K562 (cell line): ENCODE measurements at regions not wholly inside any gene's neighbourhood (a gene's known extent, or its start where the extent isn't known, plus 50 kb on each side); places are given as distances from the start of the nearest gene placed in this dataset.

Source experiments
- ATAC-seq: fragments of 200-7000 bp; cut with Tn5 transposase; 3 replicates; pipeline ENCODE4 v1.9.1; 2020; ENCODE audit warnings: moderate library complexity
- BruUV-seq: library from RNA; stranded (reverse); fragments of 400-500 nt; replicated peaks from 2 replicates; lab custom pipeline; 2021; lab: Mats Ljungman, UMichigan
- CTCF ChIA-PET: fragments of 300-600 bp; formaldehyde crosslinking; extraction: SDS; loops from one replicate; lab custom pipeline; 2021; ENCODE audit warnings: low intra/inter-chr PET ratio; lab: Yijun Ruan, JAX
- POLR2A ChIA-PET: fragments of 300-600, 350-650 bp; sonication (Branson Sonifier 250); formaldehyde crosslinking; extraction: SDS; loops from one replicate; lab custom pipeline; 2021; ENCODE audit warnings: antibody characterized with exemption, inconsistent platforms; lab: Yijun Ruan, JAX
- DNase-seq, 4 experiments: peaks; one replicate each; pipeline versions ENCODE4 v3.0.0 to v3.0.0-alpha.2; 2011 to 2018; ENCODE audit warnings: low spot score in 3 of 4, mixed read lengths in 3 of 4; ENCODE audit errors: extremely low read depth in 1 of 4
- FAIRE-seq: peaks from 2 replicates; lab custom pipeline; 2011; peaks lifted over from hg19 to GRCh38; lab: Jason Lieb, UNC
- H2AFZ ChIP-seq: 2 replicates; pipeline ENCODE4 v1.6.0; 2011; ENCODE audit warnings: low read depth, low read length, control low read depth, inconsistent platforms
- H3K27ac ChIP-seq: fragments of 200-600 bp; 3 replicates; pipeline ENCODE4 v1.8.0; 2011; ENCODE audit warnings: low read depth, mild to moderate bottlenecking, control low read depth, inconsistent platforms, low read length, moderate library complexity, mixed read lengths; ENCODE audit errors: extremely low read depth
- H3K27me3 ChIP-seq, 2 experiments: fragments of 300-600 bp in 1 of 2; 2 replicates in 1 of 2; 3 replicates in 1 of 2; pipeline versions ENCODE4 v1.6.0 to v1.8.0; 2011; ENCODE audit warnings: inconsistent platforms in 2 of 2, low read length in 2 of 2, mild to moderate bottlenecking in 1 of 2, mixed read lengths in 1 of 2, moderate library complexity in 1 of 2; ENCODE audit not compliant: control insufficient read depth in 2 of 2, insufficient read depth in 2 of 2
- H3K36me3 ChIP-seq: fragments of 300-600 bp; 3 replicates; pipeline ENCODE4 v1.8.0; 2011; ENCODE audit warnings: mild to moderate bottlenecking, low read length, inconsistent platforms; ENCODE audit not compliant: control insufficient read depth, insufficient read depth
- H3K4me1 ChIP-seq, 2 experiments: fragments of 200-600 bp in 1 of 2; replicated peaks in 1 of 2; 2 replicates in 1 of 2; 3 replicates in 1 of 2; pipeline versions ENCODE4 v1.5.1 to v1.8.0; 2011; ENCODE audit warnings: inconsistent platforms in 2 of 2, low read length in 2 of 2, mild to moderate bottlenecking in 1 of 2, mixed read lengths in 1 of 2, moderate library complexity in 1 of 2; ENCODE audit not compliant: control insufficient read depth in 2 of 2, insufficient read depth in 2 of 2
- H3K4me2 ChIP-seq: 2 replicates; pipeline ENCODE4 v1.6.1; 2011; ENCODE audit warnings: low read length, control low read depth, inconsistent platforms, mixed read lengths; ENCODE audit not compliant: insufficient read depth
- H3K4me3 ChIP-seq: fragments of 200-600 bp; sonication (generic), shearing (Covaris generic); 2 replicates; pipeline ENCODE4 v1.5.1; 2016; ENCODE audit warnings: control low read depth, inconsistent platforms
- H3K79me2 ChIP-seq: fragments of 200-600 bp; 3 replicates; pipeline ENCODE4 v1.8.0; 2011; ENCODE audit warnings: low read length, inconsistent platforms; ENCODE audit not compliant: control insufficient read depth, insufficient read depth
- H3K9ac ChIP-seq, 2 experiments: 2 replicates each; pipeline versions ENCODE4 v1.6.0 to v1.6.1; 2011; ENCODE audit warnings: low read depth in 2 of 2, low read length in 2 of 2, control low read depth in 1 of 2, inconsistent platforms in 1 of 2, mild to moderate bottlenecking in 1 of 2, mixed read lengths in 1 of 2; ENCODE audit not compliant: insufficient read depth in 1 of 2
- H3K9me1 ChIP-seq: one replicate; pipeline ENCODE4 v1.6.0; 2011; ENCODE audit warnings: inconsistent platforms, mild to moderate bottlenecking, low read length, moderate library complexity; ENCODE audit not compliant: control insufficient read depth, insufficient read depth
- H3K9me3 ChIP-seq: replicated peaks from 2 replicates; pipeline ENCODE4 v1.5.1; 2011; ENCODE audit warnings: low read depth, low read length, inconsistent platforms; ENCODE audit not compliant: control insufficient read depth, insufficient read depth
- H4K20me1 ChIP-seq: replicated peaks from 2 replicates; pipeline ENCODE4 v1.6.1; 2011; ENCODE audit warnings: low read length, inconsistent platforms, mixed read lengths; ENCODE audit not compliant: control insufficient read depth, insufficient read depth
- HMG20B ChIP-seq: fragments of 250-450 bp; sonication (Bioruptor Pico); IDR thresholded peaks from 2 replicates; pipeline ENCODE4 v1.5.0; 2021; ENCODE audit warnings: mild to moderate bottlenecking
- KDM1A ChIP-seq, 2 experiments: fragments of 450-650 bp; IDR thresholded peaks; 2 replicates each; pipeline ENCODE4 v1.6.1; 2016; ENCODE audit warnings: mild to moderate bottlenecking in 2 of 2
- NR1H2 ChIP-seq: sonication (generic); formaldehyde crosslinking; IDR thresholded peaks from 2 replicates; pipeline ENCODE4 v1.4.0; 2020; ENCODE audit warnings: mild to moderate bottlenecking, missing genetic modification reagents
- RAD21 ChIP-seq, 2 experiments: fragments of 250-450 bp in 1 of 2; fragments of 450-650 bp in 1 of 2; sonication (Bioruptor Pico) in 1 of 2; formaldehyde crosslinking in 1 of 2; IDR thresholded peaks in 1 of 2; conservative IDR thresholded peaks in 1 of 2; 2 replicates each; pipeline versions ENCODE4 v1.4.0 to v1.8.0; 2020 to 2022; ENCODE audit warnings: mild to moderate bottlenecking in 2 of 2, moderate library complexity in 1 of 2
- STAT5A ChIP-seq: IDR thresholded peaks from 2 replicates; pipeline ENCODE4 v1.6.1; 2012; ENCODE audit warnings: low read length, inconsistent platforms, borderline replicate concordance
- ZNF23 ChIP-seq: fragments of 250-450 bp; sonication (Bioruptor Pico); IDR thresholded peaks from 2 replicates; pipeline ENCODE4 v1.4.0; 2020; ENCODE audit warnings: mild to moderate bottlenecking
- WGBS: fragments of 100-300 bp; shearing (Covaris generic); methylation state at CpG from one replicate; pipeline ENCODE4 v1.1.6; 2016; ENCODE audit warnings: low coverage, mixed read lengths; ENCODE audit not compliant: insufficient coverage; ENCODE audit errors: missing lambda C conversion rate; 5-methylcytosine and 5-hydroxymethylcytosine counted together
- in situ Hi-C: fragments of 300-500 bp; cut with MboI; formaldehyde crosslinking; loops from 4 replicates; pipeline ENCODE4 v1.15.0; 2018; ENCODE audit warnings: inconsistent platforms, mixed read lengths
- intact Hi-C: fragments of 100-400 bp; cut with micrococcal nuclease; formaldehyde crosslinking; loops from 2 replicates; pipeline ENCODE4 v1.14.2; 2022
- TF ChIP-seq, protein P1 (sequence below): sonication (generic); formaldehyde crosslinking; IDR thresholded peaks from 2 replicates; pipeline ENCODE4 v1.8.1; 2023; ENCODE audit warnings: mild to moderate bottlenecking, missing genetic modification reagents
- TF ChIP-seq, protein P2 (sequence below): sonication (generic); formaldehyde crosslinking; IDR thresholded peaks from 2 replicates; pipeline ENCODE4 v1.8.0; 2022; ENCODE audit warnings: mild to moderate bottlenecking, missing genetic modification reagents
- TF ChIP-seq, protein P3 (sequence below): fragments of 250-450 bp; sonication (Bioruptor Pico); IDR thresholded peaks from 2 replicates; pipeline ENCODE4 v1.8.0; 2021; ENCODE audit warnings: moderate library complexity, mild to moderate bottlenecking, inconsistent platforms
- TF ChIP-seq, protein P4 (sequence below): fragments of 250-450 bp; sonication (Bioruptor Pico); IDR thresholded peaks from 2 replicates; pipeline ENCODE4 v1.5.0; 2020; ENCODE audit warnings: mild to moderate bottlenecking, borderline replicate concordance

DNA sequence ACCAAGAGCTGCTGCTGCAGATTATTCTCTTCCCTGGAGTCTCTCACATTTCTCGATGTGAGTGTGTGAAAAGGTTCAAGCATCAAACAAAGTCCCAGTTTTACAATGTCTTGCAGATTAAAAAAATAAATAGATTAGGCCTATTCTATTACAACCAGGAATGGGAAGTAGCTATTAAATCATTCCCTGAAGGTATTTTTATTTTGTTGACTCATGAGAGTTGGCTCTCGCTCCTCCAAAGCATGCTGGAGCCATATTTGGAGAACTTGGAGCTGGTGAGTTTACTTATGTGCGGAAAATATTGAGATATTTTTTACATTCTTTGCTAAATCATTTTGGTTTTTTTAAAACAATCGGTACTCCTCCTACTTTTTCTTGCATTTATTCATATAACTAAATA lies 572.3 kb downstream of the ETNK1 start:
- ChIA-PET POLR2A (interaction anchor here (1.1 kb wide), 1 partner anchor 27 kb away, joined by 3 read pairs; no protein-coding TSS in a partner anchor), CTCF (no interaction called here)
- intact Hi-C loops (no loop called here), in situ Hi-C loops (no loop called here)
- WGBS: 51% methylated on average over 4 of the region's 4 CpGs
- H3K9ac ChIP-seq: no peak overlapping the region
- no peaks in the 10 kb centered on the region for H3K36me3 ChIP-seq
- no TSS peak for BruUV-seq
- no peak overlapping the region for H3K27ac ChIP-seq
- H4K20me1 ChIP-seq: no peaks in the 10 kb centered on the region
- H3K9me3 ChIP-seq: no peaks in the 10 kb centered on the region
- DNase-seq: no peak
- peaks cover 0 to 2% of the 10 kb centered on the region in 2 experiments; a peak in 2 of 5 replicates for H3K4me1 ChIP-seq
- no peaks in the 10 kb centered on the region for H3K79me2 ChIP-seq
- H3K4me3 ChIP-seq: no peak overlapping the region
- no peaks in the 10 kb centered on the region for H3K9me1 ChIP-seq
- no peak overlapping the region for H3K4me2 ChIP-seq
- H3K27me3 ChIP-seq: no peaks in the 10 kb centered on the region
- no peak for ATAC-seq
- FAIRE-seq: no peak
- TF ChIP-seq, protein P1, sequence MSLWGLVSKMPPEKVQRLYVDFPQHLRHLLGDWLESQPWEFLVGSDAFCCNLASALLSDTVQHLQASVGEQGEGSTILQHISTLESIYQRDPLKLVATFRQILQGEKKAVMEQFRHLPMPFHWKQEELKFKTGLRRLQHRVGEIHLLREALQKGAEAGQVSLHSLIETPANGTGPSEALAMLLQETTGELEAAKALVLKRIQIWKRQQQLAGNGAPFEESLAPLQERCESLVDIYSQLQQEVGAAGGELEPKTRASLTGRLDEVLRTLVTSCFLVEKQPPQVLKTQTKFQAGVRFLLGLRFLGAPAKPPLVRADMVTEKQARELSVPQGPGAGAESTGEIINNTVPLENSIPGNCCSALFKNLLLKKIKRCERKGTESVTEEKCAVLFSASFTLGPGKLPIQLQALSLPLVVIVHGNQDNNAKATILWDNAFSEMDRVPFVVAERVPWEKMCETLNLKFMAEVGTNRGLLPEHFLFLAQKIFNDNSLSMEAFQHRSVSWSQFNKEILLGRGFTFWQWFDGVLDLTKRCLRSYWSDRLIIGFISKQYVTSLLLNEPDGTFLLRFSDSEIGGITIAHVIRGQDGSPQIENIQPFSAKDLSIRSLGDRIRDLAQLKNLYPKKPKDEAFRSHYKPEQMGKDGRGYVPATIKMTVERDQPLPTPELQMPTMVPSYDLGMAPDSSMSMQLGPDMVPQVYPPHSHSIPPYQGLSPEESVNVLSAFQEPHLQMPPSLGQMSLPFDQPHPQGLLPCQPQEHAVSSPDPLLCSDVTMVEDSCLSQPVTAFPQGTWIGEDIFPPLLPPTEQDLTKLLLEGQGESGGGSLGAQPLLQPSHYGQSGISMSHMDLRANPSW (CRISPR knock-in tag): no peak
- no peak for TF ChIP-seq NR1H2 (CRISPR knock-in tag)
- TF ChIP-seq, protein P2, sequence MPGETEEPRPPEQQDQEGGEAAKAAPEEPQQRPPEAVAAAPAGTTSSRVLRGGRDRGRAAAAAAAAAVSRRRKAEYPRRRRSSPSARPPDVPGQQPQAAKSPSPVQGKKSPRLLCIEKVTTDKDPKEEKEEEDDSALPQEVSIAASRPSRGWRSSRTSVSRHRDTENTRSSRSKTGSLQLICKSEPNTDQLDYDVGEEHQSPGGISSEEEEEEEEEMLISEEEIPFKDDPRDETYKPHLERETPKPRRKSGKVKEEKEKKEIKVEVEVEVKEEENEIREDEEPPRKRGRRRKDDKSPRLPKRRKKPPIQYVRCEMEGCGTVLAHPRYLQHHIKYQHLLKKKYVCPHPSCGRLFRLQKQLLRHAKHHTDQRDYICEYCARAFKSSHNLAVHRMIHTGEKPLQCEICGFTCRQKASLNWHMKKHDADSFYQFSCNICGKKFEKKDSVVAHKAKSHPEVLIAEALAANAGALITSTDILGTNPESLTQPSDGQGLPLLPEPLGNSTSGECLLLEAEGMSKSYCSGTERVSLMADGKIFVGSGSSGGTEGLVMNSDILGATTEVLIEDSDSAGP (CRISPR knock-in tag): no peak
- no peak for TF ChIP-seq HMG20B (CRISPR knock-in tag)
- TF ChIP-seq RAD21 (CRISPR knock-in tag; conservative IDR thresholded peaks at IDR 0.05 in 1 of 2, IDR thresholded peaks at IDR 0.05 in 1 of 2): no peak
- TF ChIP-seq, protein P3, sequence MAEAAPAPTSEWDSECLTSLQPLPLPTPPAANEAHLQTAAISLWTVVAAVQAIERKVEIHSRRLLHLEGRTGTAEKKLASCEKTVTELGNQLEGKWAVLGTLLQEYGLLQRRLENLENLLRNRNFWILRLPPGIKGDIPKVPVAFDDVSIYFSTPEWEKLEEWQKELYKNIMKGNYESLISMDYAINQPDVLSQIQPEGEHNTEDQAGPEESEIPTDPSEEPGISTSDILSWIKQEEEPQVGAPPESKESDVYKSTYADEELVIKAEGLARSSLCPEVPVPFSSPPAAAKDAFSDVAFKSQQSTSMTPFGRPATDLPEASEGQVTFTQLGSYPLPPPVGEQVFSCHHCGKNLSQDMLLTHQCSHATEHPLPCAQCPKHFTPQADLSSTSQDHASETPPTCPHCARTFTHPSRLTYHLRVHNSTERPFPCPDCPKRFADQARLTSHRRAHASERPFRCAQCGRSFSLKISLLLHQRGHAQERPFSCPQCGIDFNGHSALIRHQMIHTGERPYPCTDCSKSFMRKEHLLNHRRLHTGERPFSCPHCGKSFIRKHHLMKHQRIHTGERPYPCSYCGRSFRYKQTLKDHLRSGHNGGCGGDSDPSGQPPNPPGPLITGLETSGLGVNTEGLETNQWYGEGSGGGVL: no peak
- TF ChIP-seq STAT5A: no peak
- TF ChIP-seq, protein P4, sequence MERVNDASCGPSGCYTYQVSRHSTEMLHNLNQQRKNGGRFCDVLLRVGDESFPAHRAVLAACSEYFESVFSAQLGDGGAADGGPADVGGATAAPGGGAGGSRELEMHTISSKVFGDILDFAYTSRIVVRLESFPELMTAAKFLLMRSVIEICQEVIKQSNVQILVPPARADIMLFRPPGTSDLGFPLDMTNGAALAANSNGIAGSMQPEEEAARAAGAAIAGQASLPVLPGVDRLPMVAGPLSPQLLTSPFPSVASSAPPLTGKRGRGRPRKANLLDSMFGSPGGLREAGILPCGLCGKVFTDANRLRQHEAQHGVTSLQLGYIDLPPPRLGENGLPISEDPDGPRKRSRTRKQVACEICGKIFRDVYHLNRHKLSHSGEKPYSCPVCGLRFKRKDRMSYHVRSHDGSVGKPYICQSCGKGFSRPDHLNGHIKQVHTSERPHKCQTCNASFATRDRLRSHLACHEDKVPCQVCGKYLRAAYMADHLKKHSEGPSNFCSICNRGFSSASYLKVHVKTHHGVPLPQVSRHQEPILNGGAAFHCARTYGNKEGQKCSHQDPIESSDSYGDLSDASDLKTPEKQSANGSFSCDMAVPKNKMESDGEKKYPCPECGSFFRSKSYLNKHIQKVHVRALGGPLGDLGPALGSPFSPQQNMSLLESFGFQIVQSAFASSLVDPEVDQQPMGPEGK (CRISPR knock-in tag): no peak
- TF ChIP-seq ZNF23 (CRISPR knock-in tag): no peak
- TF ChIP-seq KDM1A (IDR thresholded peaks at IDR 0.05): no peak
- no peak overlapping the region for H2AFZ ChIP-seq
